Activated B cell treated with CpG ODN at 0.5 μM for 24 hours (primary cell): ENCODE measurements at regions not wholly inside any gene's neighbourhood (a gene's known extent, or its start where the extent isn't known, plus 50 kb on each side); places are given as distances from the start of the nearest gene placed in this dataset.
"Not testable (repeated sequence)": the region's sequence is repeated elsewhere in the genome, so short reads cannot be mapped to it uniquely, and the experiment has no call there.

Experiments
- ATAC-seq: fragments of 200-7000 bp; cut with Tn5 transposase; one replicate; pipeline ENCODE4 v1.10.0; 2021; ENCODE audit warnings: low read depth, mild to moderate bottlenecking, moderate library complexity
- CTCF ChIA-PET: fragments of 350-600 bp; sonication (Branson Sonifier 250); formaldehyde crosslinking; loops from one replicate; lab custom pipeline; 2021; ENCODE audit warnings: antibody characterized with exemption; lab: Charles Lee
- POLR2A ChIA-PET: fragments of 350-600 bp; sonication (Branson Sonifier 250); formaldehyde crosslinking; loops from one replicate; lab custom pipeline; 2021; ENCODE audit warnings: antibody characterized with exemption; lab: Charles Lee
- DNase-seq: peaks from one replicate; pipeline ENCODE4 v3.0.0; 2022
- H3K27ac Mint-ChIP-seq: one replicate; pipeline ENCODE4 v1.8.0; 2020; ENCODE audit warnings: mixed read lengths
- H3K27me3 Mint-ChIP-seq: one replicate; pipeline ENCODE4 v1.8.0; 2021; ENCODE audit warnings: mixed read lengths
- H3K36me3 Mint-ChIP-seq: one replicate; pipeline ENCODE4 v1.8.0; 2021; ENCODE audit warnings: low read depth, mixed read lengths
- H3K4me1 Mint-ChIP-seq: one replicate; pipeline ENCODE4 v1.8.0; 2021; ENCODE audit warnings: mixed read lengths
- H3K4me3 Mint-ChIP-seq: one replicate; pipeline ENCODE4 v1.8.0; 2020; ENCODE audit warnings: mild to moderate bottlenecking, mixed read lengths
- H3K9me3 Mint-ChIP-seq: one replicate; pipeline ENCODE4 v1.8.0; 2020; ENCODE audit warnings: mixed read lengths
- intact Hi-C: fragments of 100-400 bp; cut with micrococcal nuclease; formaldehyde crosslinking; loops from one replicate; pipeline ENCODE4 v1.15.1; 2024
- TF ChIP-seq, protein P1 (sequence below): fragments of 200-600 bp; IDR thresholded peaks from one replicate; pipeline ENCODE4 v1.8.0; 2022; ENCODE audit warnings: antibody characterized with exemption, mild to moderate bottlenecking

DNA sequence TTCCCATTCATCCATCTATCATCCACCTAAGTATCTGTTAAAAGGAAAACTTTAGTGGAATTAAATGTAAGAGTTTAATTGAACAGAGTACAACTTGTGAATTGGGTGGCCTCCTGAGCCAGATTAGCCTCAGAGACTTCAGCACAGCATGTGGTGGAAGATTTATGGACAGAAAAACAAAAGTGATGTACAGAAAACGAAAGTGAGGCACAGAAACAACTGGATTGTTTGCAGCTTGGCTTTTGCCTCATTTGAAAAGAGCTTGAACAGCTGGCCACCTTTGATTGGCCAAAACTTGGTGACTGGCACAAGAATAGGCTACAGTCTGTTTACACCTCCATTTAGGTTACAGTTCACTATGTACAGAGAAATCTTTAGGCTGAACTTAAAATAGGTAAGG is 1463.4 kb upstream of the CELF2 start:
- POLR2A ChIA-PET: no interaction called here
- H3K36me3 Mint-ChIP-seq: no peaks in the 10 kb centered on the region
- CTCF ChIA-PET: no interaction called here
- H3K4me1 Mint-ChIP-seq: no peaks in the 10 kb centered on the region
- no peaks in the 10 kb centered on the region for H3K27me3 Mint-ChIP-seq
- TF ChIP-seq, protein P1, sequence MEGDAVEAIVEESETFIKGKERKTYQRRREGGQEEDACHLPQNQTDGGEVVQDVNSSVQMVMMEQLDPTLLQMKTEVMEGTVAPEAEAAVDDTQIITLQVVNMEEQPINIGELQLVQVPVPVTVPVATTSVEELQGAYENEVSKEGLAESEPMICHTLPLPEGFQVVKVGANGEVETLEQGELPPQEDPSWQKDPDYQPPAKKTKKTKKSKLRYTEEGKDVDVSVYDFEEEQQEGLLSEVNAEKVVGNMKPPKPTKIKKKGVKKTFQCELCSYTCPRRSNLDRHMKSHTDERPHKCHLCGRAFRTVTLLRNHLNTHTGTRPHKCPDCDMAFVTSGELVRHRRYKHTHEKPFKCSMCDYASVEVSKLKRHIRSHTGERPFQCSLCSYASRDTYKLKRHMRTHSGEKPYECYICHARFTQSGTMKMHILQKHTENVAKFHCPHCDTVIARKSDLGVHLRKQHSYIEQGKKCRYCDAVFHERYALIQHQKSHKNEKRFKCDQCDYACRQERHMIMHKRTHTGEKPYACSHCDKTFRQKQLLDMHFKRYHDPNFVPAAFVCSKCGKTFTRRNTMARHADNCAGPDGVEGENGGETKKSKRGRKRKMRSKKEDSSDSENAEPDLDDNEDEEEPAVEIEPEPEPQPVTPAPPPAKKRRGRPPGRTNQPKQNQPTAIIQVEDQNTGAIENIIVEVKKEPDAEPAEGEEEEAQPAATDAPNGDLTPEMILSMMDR: no peak
- no peak overlapping the region for H3K4me3 Mint-ChIP-seq
- no peak for ATAC-seq
- H3K9me3 Mint-ChIP-seq: peaks cover 12% of the 10 kb centered on the region
- intact Hi-C loops: no loop called here
- H3K27ac Mint-ChIP-seq: no peak overlapping the region
- no peak for DNase-seq

DNA sequence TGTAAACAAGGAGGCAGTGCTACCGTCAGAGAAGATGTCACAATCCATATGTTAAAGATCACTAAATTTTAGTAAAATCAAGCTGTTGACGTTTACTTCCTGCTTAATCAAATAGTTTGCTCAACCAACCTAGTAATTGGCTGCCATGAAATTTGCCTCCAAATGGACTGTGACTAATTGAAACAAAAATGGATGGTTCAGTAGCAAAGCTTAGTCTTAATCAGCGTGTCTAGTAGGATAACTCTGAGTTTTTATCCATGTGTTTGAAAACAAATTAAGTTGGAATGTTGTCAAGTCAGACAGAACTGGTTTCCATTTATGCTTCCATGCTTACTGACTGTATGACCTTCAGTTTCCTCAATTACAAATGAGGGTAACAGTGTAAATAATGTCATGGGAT is 1456.7 kb upstream of the CELF2 start:
- Mint-ChIP-seq H3K4me3 (no peak overlapping the region), H3K36me3 (no peaks in the 10 kb centered on the region), H3K9me3 (no peaks in the 10 kb centered on the region), H3K27ac (no peak overlapping the region), H3K4me1 (no peaks in the 10 kb centered on the region), H3K27me3 (no peaks in the 10 kb centered on the region)
- DNase-seq (no peak), ATAC-seq (no peak)
- TF ChIP-seq, protein P1: no peak
- ChIA-PET CTCF (no interaction called here), POLR2A (no interaction called here)
- intact Hi-C loops: no loop called here

DNA sequence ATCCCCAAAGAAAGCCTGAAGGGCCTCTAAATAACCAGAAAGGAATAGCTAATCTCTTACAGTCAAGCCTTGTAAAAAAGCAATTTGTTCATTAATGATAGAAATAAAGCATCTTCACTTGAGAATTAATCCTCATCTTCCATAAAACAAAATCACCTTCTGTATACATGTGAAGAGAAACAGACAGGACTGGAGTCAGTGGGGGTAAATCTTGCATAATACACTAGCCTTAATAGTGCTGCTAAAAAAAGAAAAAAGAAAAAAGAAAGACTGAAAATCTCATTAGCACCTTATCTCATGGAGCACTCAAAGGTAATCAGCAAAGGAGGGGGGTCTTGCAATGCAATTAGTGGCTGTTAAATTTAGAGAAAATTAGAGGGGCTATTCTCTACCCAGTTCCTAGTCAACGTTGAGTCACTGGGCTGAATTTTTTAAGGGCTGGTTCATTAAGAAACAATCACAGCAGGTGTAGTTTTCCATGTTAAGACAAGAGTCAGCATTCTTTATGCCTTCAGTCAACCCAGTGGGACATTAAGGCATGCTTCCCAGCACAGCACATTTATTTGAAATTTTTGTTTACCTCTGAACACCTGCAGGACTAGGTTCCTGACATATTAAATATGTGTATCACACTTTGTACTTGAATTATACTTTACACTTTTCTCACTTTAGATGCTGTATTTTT is 1455.7 kb upstream of the CELF2 start:
- ChIA-PET POLR2A (no interaction called here), CTCF (no interaction called here)
- H3K27me3 Mint-ChIP-seq: no peaks in the 10 kb centered on the region
- H3K4me1 Mint-ChIP-seq: no peaks in the 10 kb centered on the region
- H3K27ac Mint-ChIP-seq: no peak overlapping the region
- ATAC-seq (no peak), DNase-seq (no peak)
- intact Hi-C loops: no loop called here
- no peaks in the 10 kb centered on the region for H3K9me3 Mint-ChIP-seq
- H3K36me3 Mint-ChIP-seq: no peaks in the 10 kb centered on the region
- TF ChIP-seq, protein P1: no peak
- no peak overlapping the region for H3K4me3 Mint-ChIP-seq

DNA sequence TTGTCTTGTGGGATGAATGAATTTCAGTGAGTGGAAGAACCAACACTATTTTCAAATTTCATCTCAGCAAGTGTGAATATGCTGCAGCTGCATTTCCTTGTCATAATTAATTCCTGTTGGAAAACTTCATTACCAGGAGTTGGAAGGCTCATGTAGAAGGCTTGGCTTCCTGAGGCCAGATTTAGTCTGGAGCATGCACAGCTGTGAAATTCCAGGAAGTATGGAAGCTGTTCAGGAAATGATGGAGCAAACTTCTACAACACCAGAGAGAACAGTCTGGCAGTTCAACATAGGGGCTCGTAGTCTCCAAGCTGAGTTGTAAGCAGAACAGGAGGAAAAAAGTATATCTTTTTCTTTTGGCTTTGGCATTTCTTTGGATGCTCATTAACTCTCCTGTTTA is 1439.9 kb upstream of the CELF2 start:
- no peaks in the 10 kb centered on the region for H3K4me1 Mint-ChIP-seq
- ChIA-PET POLR2A (no interaction called here), CTCF (no interaction called here)
- intact Hi-C loops: no loop called here
- TF ChIP-seq, protein P1: no peak
- peaks cover 6% of the 10 kb centered on the region for H3K9me3 Mint-ChIP-seq
- DNase-seq (no peak), ATAC-seq (no peak)
- H3K36me3 Mint-ChIP-seq: no peaks in the 10 kb centered on the region
- H3K27me3 Mint-ChIP-seq: no peaks in the 10 kb centered on the region
- no peak overlapping the region for H3K4me3 Mint-ChIP-seq
- no peak overlapping the region for H3K27ac Mint-ChIP-seq

DNA sequence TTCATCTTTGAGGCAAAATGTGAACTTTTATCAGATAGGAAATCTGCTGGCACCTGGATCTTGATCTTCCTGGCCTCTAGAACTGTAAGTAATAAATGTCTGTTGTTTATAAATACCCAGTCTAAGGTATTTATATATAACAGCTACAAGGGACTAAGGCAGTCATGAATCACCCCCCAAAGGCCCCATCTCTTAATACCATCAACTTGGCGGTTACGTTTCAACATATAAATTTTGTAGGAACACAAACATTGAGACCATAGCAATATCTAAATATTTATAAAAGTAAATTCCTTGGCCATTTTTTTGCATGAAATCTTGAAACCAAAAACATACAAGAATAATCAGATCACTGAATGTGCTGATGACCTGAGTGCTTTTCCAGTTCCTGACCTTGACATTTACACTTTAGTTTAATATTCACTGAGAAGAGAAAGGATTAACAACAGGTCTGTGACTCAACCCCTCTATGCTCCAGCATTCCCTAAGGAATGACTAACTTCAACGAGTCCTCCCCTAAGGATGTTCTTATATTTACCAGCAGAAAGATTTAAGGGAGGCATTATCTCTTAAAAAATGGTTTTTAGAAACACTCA is 1438.5 kb upstream of the CELF2 start:
- no peaks in the 10 kb centered on the region for H3K4me1 Mint-ChIP-seq
- ATAC-seq: no peak
- H3K36me3 Mint-ChIP-seq: no peaks in the 10 kb centered on the region
- ChIA-PET CTCF (no interaction called here), POLR2A (no interaction called here)
- peaks cover 3% of the 10 kb centered on the region for H3K9me3 Mint-ChIP-seq
- H3K27me3 Mint-ChIP-seq: no peaks in the 10 kb centered on the region
- TF ChIP-seq, protein P1: no peak
- H3K27ac Mint-ChIP-seq: no peak overlapping the region
- no peak overlapping the region for H3K4me3 Mint-ChIP-seq
- intact Hi-C loops: no loop called here
- no peak for DNase-seq

DNA sequence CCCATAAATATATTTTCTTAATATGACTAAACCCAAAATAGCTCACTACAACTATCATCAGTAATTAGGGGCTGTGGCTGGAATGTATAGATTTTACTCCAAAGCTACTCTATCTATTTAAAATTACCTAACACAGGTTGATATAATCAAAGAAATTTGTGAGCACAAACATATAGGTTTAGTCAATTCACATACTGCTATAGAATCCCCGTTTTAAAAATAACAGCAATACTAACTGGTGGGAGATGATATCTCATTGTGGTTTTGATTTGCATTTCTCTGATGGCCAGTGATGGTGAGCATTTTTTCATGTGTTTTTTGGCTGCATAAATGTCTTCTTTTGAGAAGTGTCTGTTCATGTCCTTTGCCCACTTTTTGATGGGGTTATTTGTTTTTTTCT is 1434.9 kb upstream of the CELF2 start:
- intact Hi-C loops, DNase-seq, H3K4me1 Mint-ChIP-seq, H3K27me3 Mint-ChIP-seq, ATAC-seq, POLR2A ChIA-PET, H3K4me3 Mint-ChIP-seq, H3K36me3 Mint-ChIP-seq, H3K27ac Mint-ChIP-seq, H3K9me3 Mint-ChIP-seq: not testable (repeated sequence)
- CTCF ChIA-PET: interaction anchor here (0.6 kb wide), 1 partner anchor 520 kb away, joined by 3 read pairs; no protein-coding TSS in a partner anchor
